Spleen (tissue), 7 donors: ENCODE measurements at regions not wholly inside any gene's neighbourhood (a gene's known extent, or its start where the extent isn't known, plus 50 kb on each side); places are given as distances from the start of the nearest gene placed in this dataset.

ENCODE experiments used
- POLR2A ChIP-seq, 3 donors: fragments of 450-650 bp; IDR thresholded peaks; one replicate each; pipeline ENCODE4 v1.5.1; 2017; ENCODE audit warnings: antibody characterized with exemption in 3 of 3, mild to moderate bottlenecking in 1 of 3
- POLR2AphosphoS5 ChIP-seq, 3 donors: sonication (generic); formaldehyde crosslinking; IDR thresholded peaks; one replicate each; pipeline ENCODE4 v1.5.1; 2017; ENCODE audit warnings: antibody characterized with exemption in 3 of 3
- TF ChIP-seq, protein P1 (sequence below), 11 experiments: fragments of 200-600 bp in 7 of 11; fragments of 450-650 bp in 4 of 11; sonication (generic) in 4 of 11; IDR thresholded peaks in 8 of 11; conservative IDR thresholded peaks in 3 of 11; 1 replicate in 7 of 11; 2 replicates in 4 of 11; pipeline versions ENCODE4 v1.4.0 to v1.8.0; 2016 to 2021; ENCODE audit warnings: antibody characterized with exemption in 11 of 11, inconsistent platforms in 4 of 11, mild to moderate bottlenecking in 1 of 11
- donor health status: DM: no; HTN: no; CAD: no; lungs with moderate emphysema.
- donor health status: DM: no; HTN: no; CAD: no.
- donor health status: DM: no; HTN: no; CAD: no.

DNA sequence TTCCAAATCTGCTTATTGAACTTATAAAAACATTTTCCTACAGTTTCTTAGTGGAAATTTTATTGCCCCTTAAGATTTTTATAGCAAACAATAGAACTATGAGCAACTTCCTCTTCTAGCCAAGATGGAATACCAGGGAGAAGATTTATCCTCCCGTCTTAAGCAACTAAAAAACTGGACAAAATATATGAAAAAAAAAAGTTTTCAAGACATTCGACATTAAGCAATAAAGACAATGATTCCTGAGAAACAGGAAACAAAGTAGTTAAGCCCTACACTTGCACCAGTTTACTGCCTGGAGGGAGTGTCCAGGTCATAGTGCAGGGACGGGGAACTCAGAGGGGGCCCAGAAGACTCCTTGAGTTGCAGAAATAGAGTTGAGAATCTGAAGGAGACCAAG is 516.1 kb upstream of the DIPK2B start:
- TF ChIP-seq, protein P1, sequence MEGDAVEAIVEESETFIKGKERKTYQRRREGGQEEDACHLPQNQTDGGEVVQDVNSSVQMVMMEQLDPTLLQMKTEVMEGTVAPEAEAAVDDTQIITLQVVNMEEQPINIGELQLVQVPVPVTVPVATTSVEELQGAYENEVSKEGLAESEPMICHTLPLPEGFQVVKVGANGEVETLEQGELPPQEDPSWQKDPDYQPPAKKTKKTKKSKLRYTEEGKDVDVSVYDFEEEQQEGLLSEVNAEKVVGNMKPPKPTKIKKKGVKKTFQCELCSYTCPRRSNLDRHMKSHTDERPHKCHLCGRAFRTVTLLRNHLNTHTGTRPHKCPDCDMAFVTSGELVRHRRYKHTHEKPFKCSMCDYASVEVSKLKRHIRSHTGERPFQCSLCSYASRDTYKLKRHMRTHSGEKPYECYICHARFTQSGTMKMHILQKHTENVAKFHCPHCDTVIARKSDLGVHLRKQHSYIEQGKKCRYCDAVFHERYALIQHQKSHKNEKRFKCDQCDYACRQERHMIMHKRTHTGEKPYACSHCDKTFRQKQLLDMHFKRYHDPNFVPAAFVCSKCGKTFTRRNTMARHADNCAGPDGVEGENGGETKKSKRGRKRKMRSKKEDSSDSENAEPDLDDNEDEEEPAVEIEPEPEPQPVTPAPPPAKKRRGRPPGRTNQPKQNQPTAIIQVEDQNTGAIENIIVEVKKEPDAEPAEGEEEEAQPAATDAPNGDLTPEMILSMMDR (IDR thresholded peaks at IDR 0.05 in 8 of 11, conservative IDR thresholded peaks at IDR 0.05 in 3 of 11): no peak
- no peak for TF ChIP-seq POLR2AphosphoS5 (IDR thresholded peaks at IDR 0.05)
- TF ChIP-seq POLR2A (IDR thresholded peaks at IDR 0.05): no peak
